ENCODE measurements at regions not wholly inside any gene's neighbourhood (a gene's known extent, or its start where the extent isn't known, plus 50 kb on each side); places are given as distances from the start of the nearest gene placed in this dataset.

GRCh38 chr7:115447495-115447894, 525.6 kb downstream of the MDFIC start:
- TF ChIP-seq EP300 (IDR thresholded peaks at IDR 0.05) (no peak), CTCF (IDR thresholded peaks at IDR 0.05) (no peak)

All from suprapubic skin (tissue), 3 donors.